Nephron progenitor cell (in vitro differentiated cells): ENCODE measurements at regions not wholly inside any gene's neighbourhood (a gene's known extent, or its start where the extent isn't known, plus 50 kb on each side); places are given as distances from the start of the nearest gene placed in this dataset.
A peak's percentile ranks its signal among the peaks of the same experiment; 100 is the strongest.

ENCODE experiments used
- DNase-seq: peaks from one replicate; pipeline ENCODE4 v3.0.0; 2021
- H3K27ac Mint-ChIP-seq: 2 replicates; pipeline ENCODE4 v1.8.0; 2021; ENCODE audit warnings: mild to moderate bottlenecking, moderate library complexity, mixed read lengths
- H3K27me3 Mint-ChIP-seq: 2 replicates; pipeline ENCODE4 v1.8.0; 2021; ENCODE audit warnings: mild to moderate bottlenecking, low read depth, mixed read lengths; ENCODE audit not compliant: poor library complexity
- H3K36me3 Mint-ChIP-seq: 2 replicates; pipeline ENCODE4 v1.8.0; 2021; ENCODE audit warnings: low read depth, mixed read lengths
- H3K4me1 Mint-ChIP-seq: 2 replicates; pipeline ENCODE4 v1.8.0; 2021; ENCODE audit warnings: mixed read lengths
- H3K4me3 Mint-ChIP-seq: 2 replicates; pipeline ENCODE4 v1.8.0; 2021; ENCODE audit warnings: mild to moderate bottlenecking, moderate library complexity, mixed read lengths
- H3K9me3 Mint-ChIP-seq: 2 replicates; pipeline ENCODE4 v1.8.0; 2021; ENCODE audit warnings: mild to moderate bottlenecking, moderate library complexity, mixed read lengths
- CTCF ChIP-seq: fragments of 200-600 bp; sonication (generic); IDR thresholded peaks from 2 replicates; pipeline ENCODE4 v1.5.0; 2021; ENCODE audit warnings: antibody characterized with exemption

GRCh38 chr6:15076565-15076964 lies 169.3 kb upstream of the JARID2 start:
- Mint-ChIP-seq H3K27ac (no peak overlapping the region), H3K36me3 (peaks cover 4% of the 10 kb centered on the region), H3K4me1 (peaks cover 73% of the 10 kb centered on the region), H3K27me3 (peaks cover 8% of the 10 kb centered on the region), H3K9me3 (peaks cover 13% of the 10 kb centered on the region), H3K4me3 (no peak overlapping the region)
- DNase-seq: no peak
- TF ChIP-seq CTCF: no peak

GRCh38 chr6:15077006-15077405 lies 168.9 kb upstream of the JARID2 start:
- Mint-ChIP-seq H3K27me3 (peaks cover 8% of the 10 kb centered on the region), H3K27ac (no peak overlapping the region), H3K4me1 (peaks cover 69% of the 10 kb centered on the region), H3K4me3 (no peak overlapping the region), H3K9me3 (peaks cover 13% of the 10 kb centered on the region), H3K36me3 (peaks cover 4% of the 10 kb centered on the region)
- TF ChIP-seq CTCF: no peak
- no peak for DNase-seq

GRCh38 chr6:15077961-15078360 lies 167.9 kb upstream of the JARID2 start:
- DNase-seq: no peak
- Mint-ChIP-seq H3K27me3 (peaks cover 7% of the 10 kb centered on the region), H3K36me3 (peaks cover 4% of the 10 kb centered on the region), H3K4me3 (no peak overlapping the region), H3K4me1 (peaks cover 64% of the 10 kb centered on the region), H3K27ac (no peak overlapping the region), H3K9me3 (peaks cover 13% of the 10 kb centered on the region)
- TF ChIP-seq CTCF: no peak

GRCh38 chr6:15079288-15079817 lies 166.5 kb upstream of the JARID2 start:
- Mint-ChIP-seq H3K27ac (peak overlapping the region; percentile 90), H3K4me1 (peaks cover 53% of the 10 kb centered on the region), H3K36me3 (peaks cover 4% of the 10 kb centered on the region), H3K27me3 (peaks cover 3% of the 10 kb centered on the region), H3K9me3 (peaks cover 13% of the 10 kb centered on the region), H3K4me3 (peak overlapping the region; percentile 55)
- DNase-seq: peak; percentile 60
- no peak for TF ChIP-seq CTCF

- no peak for DNase-seq
- no peak for TF ChIP-seq CTCF
- Mint-ChIP-seq H3K36me3 (no peaks in the 10 kb centered on the region), H3K4me1 (peaks cover 39% of the 10 kb centered on the region), H3K27ac (no peak overlapping the region), H3K9me3 (peaks cover 2% of the 10 kb centered on the region), H3K27me3 (no peaks in the 10 kb centered on the region), H3K4me3 (no peak overlapping the region)
Observed at GRCh38 chr6:15080895-15081294, 165.0 kb upstream of the JARID2 start.

GRCh38 chr6:15081447-15081846 lies 164.4 kb upstream of the JARID2 start:
- peaks cover 38% of the 10 kb centered on the region for H3K4me1 Mint-ChIP-seq
- H3K27me3 Mint-ChIP-seq: no peaks in the 10 kb centered on the region
- no peak for DNase-seq
- no peak overlapping the region for H3K4me3 Mint-ChIP-seq
- no peaks in the 10 kb centered on the region for H3K36me3 Mint-ChIP-seq
- TF ChIP-seq CTCF: no peak
- no peak overlapping the region for H3K27ac Mint-ChIP-seq
- no peaks in the 10 kb centered on the region for H3K9me3 Mint-ChIP-seq
